Right cardiac atrium (tissue), 5 donors: ENCODE measurements at regions not wholly inside any gene's neighbourhood (a gene's known extent, or its start where the extent isn't known, plus 50 kb on each side); places are given as distances from the start of the nearest gene placed in this dataset.

Experiments used
- ATAC-seq, 2 donors: fragments of 200-7000 bp; cut with Tn5 transposase; one replicate each; pipeline versions ENCODE4 v1.8.0 to v1.9.1; 2020; ENCODE audit warnings: moderate library complexity in 2 of 2, mild to moderate bottlenecking in 1 of 2
- DNase-seq, 3 donors: peaks; one replicate each; pipeline ENCODE4 v3.0.0-alpha.2; 2020
- H3K27ac ChIP-seq: one replicate; pipeline ENCODE4 v1.5.1; 2013; ENCODE audit warnings: mild to moderate bottlenecking, low read length, control low read depth, moderate library complexity
- H3K27me3 ChIP-seq: one replicate; pipeline ENCODE4 v1.6.1; 2013; ENCODE audit not compliant: control insufficient read depth, insufficient read depth
- H3K4me1 ChIP-seq: one replicate; pipeline ENCODE4 v1.6.1; 2013; ENCODE audit warnings: low read length; ENCODE audit not compliant: control insufficient read depth, insufficient read depth
- H3K4me3 ChIP-seq: one replicate; pipeline ENCODE4 v1.5.1; 2013; ENCODE audit warnings: low read length, control low read depth
- H3K9me3 ChIP-seq: one replicate; pipeline ENCODE4 v1.6.1; 2013; ENCODE audit warnings: low read length; ENCODE audit not compliant: control insufficient read depth
- WGBS: extraction: QIAGEN DNeasy Blood & Tissue Kit; methylation state at CpG from one replicate; pipeline ENCODE4 v1.1.7; 2013; 5-methylcytosine and 5-hydroxymethylcytosine counted together
- intact Hi-C, 4 donors: fragments of 100-400 bp; cut with DNase I; formaldehyde crosslinking; loops; one replicate each; pipeline versions ENCODE4 v1.11.0 to v1.14.0; 2022 to 2023
- donor health status: healthy with polysubstance abuse.
- donor health status: DM: no; HTN: yes; CAD: no.
- donor health status: DM: no; HTN: no; CAD: no.
- donor health status: DM: no; HTN: yes; CAD: no; lungs with severe emphysema.
- donor health status: DM: yes; HTN: yes; CAD: no.

DNA sequence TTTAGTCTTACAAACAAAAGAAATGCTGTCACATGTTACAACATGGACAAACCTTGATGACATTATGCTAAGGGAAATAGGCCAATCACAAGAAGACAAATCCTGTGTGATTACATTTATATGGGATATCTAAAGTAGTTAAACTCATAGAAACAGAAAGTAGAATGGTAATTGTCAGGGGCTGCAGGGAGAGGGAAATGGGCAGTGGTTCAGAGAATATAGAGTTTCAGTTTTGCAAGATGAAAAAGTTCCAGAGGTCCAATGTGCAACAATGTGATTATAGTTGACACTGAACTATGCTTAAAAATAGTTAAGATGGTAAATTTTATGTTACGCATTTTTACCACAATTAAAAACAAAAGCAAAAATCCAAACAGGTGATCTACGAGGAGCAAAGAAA is 265.5 kb downstream of the NDUFS4 start:
- no peaks in the 10 kb centered on the region for H3K4me1 ChIP-seq
- intact Hi-C loops, result no loop called here
- ATAC-seq (no peak), DNase-seq (no peak)
- H3K27ac ChIP-seq, result no peak overlapping the region
- no peak overlapping the region for H3K4me3 ChIP-seq
- no peaks in the 10 kb centered on the region for H3K27me3 ChIP-seq
- WGBS, result 92% methylated on average over 2 of the region's 2 CpGs
- no peaks in the 10 kb centered on the region for H3K9me3 ChIP-seq

DNA sequence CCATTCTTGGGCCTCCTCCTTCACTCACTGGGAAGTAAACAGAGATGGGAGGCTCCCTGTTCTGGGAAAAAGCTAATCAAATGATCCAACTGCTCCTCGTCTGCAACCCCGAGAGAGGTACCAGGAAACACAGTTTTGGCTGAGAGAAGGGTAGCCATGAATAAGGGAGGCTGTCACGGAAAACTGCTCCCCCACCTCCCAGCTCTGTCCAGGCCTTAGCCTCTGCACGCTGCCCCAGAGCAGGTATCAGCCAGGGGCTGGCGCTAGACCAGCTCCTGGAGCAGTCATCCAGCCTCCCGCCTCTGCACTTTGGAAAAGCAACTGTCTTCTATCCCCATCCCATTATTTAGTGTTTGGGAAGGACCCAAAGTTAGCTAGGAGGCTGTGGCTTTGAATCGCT is 266.1 kb downstream of the NDUFS4 start:
- no peaks in the 10 kb centered on the region for H3K4me1 ChIP-seq

DNA sequence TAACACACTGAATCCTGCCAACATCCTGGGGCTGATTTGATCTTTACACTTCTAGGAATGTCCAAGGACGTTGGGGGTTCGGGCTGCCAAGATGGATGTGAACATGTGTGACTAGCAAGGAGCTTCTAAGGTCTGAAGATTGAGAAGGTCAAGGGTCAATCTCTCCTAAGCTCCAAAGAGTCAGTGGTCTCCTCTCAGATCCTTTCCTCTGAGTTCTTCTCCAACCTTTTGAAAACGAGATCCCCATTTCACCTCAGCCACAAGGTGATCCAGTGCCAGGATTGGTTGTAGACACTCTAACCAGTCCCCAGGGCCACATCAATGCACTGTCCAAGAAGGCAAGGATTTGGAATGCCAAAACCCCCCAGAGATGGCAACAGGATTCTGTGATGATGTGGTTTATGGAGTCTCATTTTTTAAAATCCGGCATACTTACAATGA is 266.8 kb downstream of the NDUFS4 start:
- intact Hi-C loops, result no loop called here
- H3K27me3 ChIP-seq, result no peaks in the 10 kb centered on the region
- no peaks in the 10 kb centered on the region for H3K4me1 ChIP-seq
- no peak for DNase-seq
- no peaks in the 10 kb centered on the region for H3K9me3 ChIP-seq
- H3K27ac ChIP-seq, result no peak overlapping the region
- no peak overlapping the region for H3K4me3 ChIP-seq
- 73% methylated on average over 4 of the region's 4 CpGs for WGBS
- no peak for ATAC-seq

More for the DNA sequence above, 266.1 kb downstream of the NDUFS4 start:
- Histone ChIP-seq H3K4me3 (no peak overlapping the region), H3K27ac (no peak overlapping the region), H3K9me3 (no peaks in the 10 kb centered on the region), H3K27me3 (no peaks in the 10 kb centered on the region)
- WGBS, result 72% methylated on average over 7 of the region's 7 CpGs
- intact Hi-C loops, result no loop called here
- no peak for ATAC-seq
- no peak for DNase-seq

DNA sequence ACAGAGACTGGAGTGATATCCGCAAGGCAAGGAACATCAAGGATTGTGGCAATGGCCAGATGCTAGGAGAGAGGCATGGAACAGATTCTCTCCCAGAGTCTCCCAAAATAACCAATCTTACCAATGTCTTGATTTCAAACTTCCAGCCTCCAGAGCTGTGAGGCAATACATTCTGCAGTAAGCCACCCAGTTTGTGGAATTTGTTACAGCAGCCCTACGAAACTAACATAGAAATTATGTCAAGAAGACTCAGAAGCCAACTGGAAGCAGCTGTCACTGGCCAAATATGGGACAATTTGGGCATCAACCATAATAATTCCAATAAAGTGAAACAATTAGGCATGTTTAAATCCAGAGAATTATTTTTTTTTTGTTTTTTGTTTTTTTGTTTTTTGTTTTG is 271.1 kb downstream of the NDUFS4 start:
- intact Hi-C loops, result no loop called here
- ATAC-seq, result no peak
- Histone ChIP-seq H3K27ac (no peak overlapping the region), H3K27me3 (no peaks in the 10 kb centered on the region), H3K9me3 (no peaks in the 10 kb centered on the region), H3K4me3 (no peak overlapping the region), H3K4me1 (no peaks in the 10 kb centered on the region)
- DNase-seq, result no peak
- WGBS, result 82% methylated on average over 2 of the region's 2 CpGs
